H9 (cell line): ENCODE measurements at regions not wholly inside any gene's neighbourhood (a gene's known extent, or its start where the extent isn't known, plus 50 kb on each side); places are given as distances from the start of the nearest gene placed in this dataset.

Experiments
- DNase-seq: peaks from one replicate; pipeline ENCODE4 v3.0.0-alpha.2; 2017
- H2AFZ ChIP-seq: one replicate; pipeline ENCODE4 v1.6.1; 2013; ENCODE audit warnings: mild to moderate bottlenecking, low read length, control low read depth, moderate library complexity
- H2AK5ac ChIP-seq: 2 replicates; pipeline ENCODE4 v1.6.1; 2013; ENCODE audit warnings: low read length, control low read depth, mixed read lengths; ENCODE audit not compliant: insufficient read length
- H2BK120ac ChIP-seq: one replicate; pipeline ENCODE4 v1.6.1; 2013; ENCODE audit warnings: low read depth, mild to moderate bottlenecking, low read length, control low read depth, inconsistent platforms; ENCODE audit not compliant: poor library complexity, severe bottlenecking
- H2BK12ac ChIP-seq: 2 replicates; pipeline ENCODE4 v1.6.1; 2013; ENCODE audit warnings: low read length, control low read depth, mixed read lengths, low read depth; ENCODE audit not compliant: insufficient read length
- H2BK15ac ChIP-seq: 2 replicates; pipeline ENCODE4 v1.6.1; 2013; ENCODE audit warnings: low read depth, low read length, control low read depth
- H2BK20ac ChIP-seq: one replicate; pipeline ENCODE4 v1.6.1; 2013; ENCODE audit warnings: low read depth, mild to moderate bottlenecking, low read length, control low read depth, inconsistent platforms; ENCODE audit not compliant: poor library complexity, severe bottlenecking
- H2BK5ac ChIP-seq: 2 replicates; pipeline ENCODE4 v1.6.1; 2013; ENCODE audit warnings: low read length, control low read depth, mixed read lengths; ENCODE audit not compliant: insufficient read length
- H3K14ac ChIP-seq: 2 replicates; pipeline ENCODE4 v1.6.1; 2013; ENCODE audit warnings: low read length, control low read depth; ENCODE audit not compliant: insufficient read depth
- H3K18ac ChIP-seq: 2 replicates; pipeline ENCODE4 v1.6.1; 2013; ENCODE audit warnings: low read depth, mild to moderate bottlenecking, mixed read lengths, low read length, control low read depth; ENCODE audit not compliant: insufficient read length
- H3K23ac ChIP-seq: 2 replicates; pipeline ENCODE4 v1.6.1; 2013; ENCODE audit warnings: low read length, control low read depth, mixed read lengths, low read depth; ENCODE audit not compliant: insufficient read length
- H3K23me2 ChIP-seq: 2 replicates; pipeline ENCODE4 v1.6.1; 2013; ENCODE audit warnings: low read depth, mild to moderate bottlenecking, mixed read lengths, low read length, control low read depth; ENCODE audit not compliant: insufficient read length, poor library complexity, severe bottlenecking
- H3K27ac ChIP-seq: 2 replicates; pipeline ENCODE4 v1.5.1; 2013; ENCODE audit warnings: low read length, control low read depth, mixed read lengths, low read depth; ENCODE audit not compliant: insufficient read length
- H3K27me3 ChIP-seq: 2 replicates; pipeline ENCODE4 v1.6.1; 2013; ENCODE audit warnings: low read length, control low read depth, inconsistent platforms; ENCODE audit not compliant: insufficient read depth
- H3K4ac ChIP-seq: 2 replicates; pipeline ENCODE4 v1.6.1; 2013; ENCODE audit warnings: low read depth, mild to moderate bottlenecking, control low read depth, inconsistent platforms, low read length, moderate library complexity
- H3K4me1 ChIP-seq: 2 replicates; pipeline ENCODE4 v1.6.1; 2013; ENCODE audit warnings: low read length, control low read depth, inconsistent platforms; ENCODE audit not compliant: insufficient read depth
- H3K4me2 ChIP-seq: 2 replicates; pipeline ENCODE4 v1.6.1; 2013; ENCODE audit warnings: low read length, control low read depth, mixed read lengths; ENCODE audit not compliant: insufficient read length, insufficient read depth
- H3K56ac ChIP-seq: 2 replicates; pipeline ENCODE4 v1.6.1; 2013; ENCODE audit warnings: low read depth, mild to moderate bottlenecking, mixed read lengths, low read length, control low read depth; ENCODE audit not compliant: insufficient read length
- H3K79me1 ChIP-seq: 2 replicates; pipeline ENCODE4 v1.6.1; 2013; ENCODE audit warnings: low read depth, mild to moderate bottlenecking, moderate library complexity, low read length, control low read depth, inconsistent platforms; ENCODE audit not compliant: insufficient read depth, poor library complexity, severe bottlenecking
- H3K79me2 ChIP-seq: 2 replicates; pipeline ENCODE4 v1.6.1; 2013; ENCODE audit warnings: low read length, control low read depth, inconsistent platforms; ENCODE audit not compliant: insufficient read depth
- H3K9ac ChIP-seq: 2 replicates; pipeline ENCODE4 v1.6.1; 2013; ENCODE audit warnings: low read length, control low read depth, mixed read lengths; ENCODE audit not compliant: insufficient read length; ENCODE audit errors: extremely low read depth
- H3K9me3 ChIP-seq: one replicate; pipeline ENCODE4 v1.6.1; 2013; ENCODE audit warnings: low read depth, low read length, inconsistent platforms; ENCODE audit not compliant: control insufficient read depth
- H3T11ph ChIP-seq: one replicate; pipeline ENCODE4 v1.6.1; 2013; ENCODE audit warnings: mild to moderate bottlenecking, low read length, control low read depth, inconsistent platforms
- H4K20me1 ChIP-seq: one replicate; pipeline ENCODE4 v1.6.1; 2013; ENCODE audit not compliant: control insufficient read depth, insufficient read length, insufficient read depth
- H4K5ac ChIP-seq: 2 replicates; pipeline ENCODE4 v1.6.1; 2013; ENCODE audit warnings: low read depth, mild to moderate bottlenecking, mixed read lengths, low read length, control low read depth; ENCODE audit not compliant: insufficient read length
- H4K8ac ChIP-seq: replicated peaks from 2 replicates; pipeline ENCODE4 v1.6.1; 2013; ENCODE audit warnings: low read length, control low read depth, mixed read lengths, low read depth; ENCODE audit not compliant: insufficient read length
- H4K91ac ChIP-seq: 2 replicates; pipeline ENCODE4 v1.6.1; 2013; ENCODE audit warnings: low read depth, mild to moderate bottlenecking, moderate library complexity, mixed read lengths, low read length, control low read depth; ENCODE audit not compliant: insufficient read length
- H3K27ac Mint-ChIP-seq, 3 experiments: 2 replicates in 2 of 3; 3 replicates in 1 of 3; pipeline ENCODE4 v1.8.0; 2020 to 2021; ENCODE audit warnings: mixed read lengths in 3 of 3, mild to moderate bottlenecking in 1 of 3, moderate library complexity in 1 of 3
- H3K27me3 Mint-ChIP-seq: 2 replicates; pipeline ENCODE4 v1.8.0; 2021; ENCODE audit warnings: low read depth, mild to moderate bottlenecking, moderate library complexity, mixed read lengths
- H3K36me3 Mint-ChIP-seq, 3 experiments: 2 replicates in 2 of 3; 3 replicates in 1 of 3; pipeline ENCODE4 v1.8.0; 2020 to 2021; ENCODE audit warnings: low read depth in 3 of 3, mixed read lengths in 3 of 3; ENCODE audit not compliant: insufficient read depth in 1 of 3
- H3K4me1 Mint-ChIP-seq, 2 experiments: 2 replicates each; pipeline ENCODE4 v1.8.0; 2020; ENCODE audit warnings: mixed read lengths in 2 of 2
- H3K4me3 Mint-ChIP-seq, 2 experiments: 2 replicates in 1 of 2; 3 replicates in 1 of 2; pipeline ENCODE4 v1.8.0; 2020 to 2021; ENCODE audit warnings: mild to moderate bottlenecking in 2 of 2, mixed read lengths in 2 of 2, moderate library complexity in 1 of 2
- H3K9me3 Mint-ChIP-seq, 2 experiments: 2 replicates in 1 of 2; 3 replicates in 1 of 2; pipeline ENCODE4 v1.8.0; 2020; ENCODE audit warnings: mild to moderate bottlenecking in 2 of 2, mixed read lengths in 2 of 2, moderate library complexity in 1 of 2
- WGBS: extraction: QIAGEN DNeasy Blood & Tissue Kit; methylation state at CpG from one replicate; pipeline ENCODE4 v1.1.7; 2013; ENCODE audit warnings: missing lambda C conversion rate, low lambda C conversion rate, mixed read lengths; ENCODE audit not compliant: insufficient read length; ENCODE audit errors: extremely low coverage; 5-methylcytosine and 5-hydroxymethylcytosine counted together
- TF ChIP-seq, protein P1 (sequence below): fragments of 200-600 bp; sonication (generic); conservative IDR thresholded peaks from 3 replicates; pipeline ENCODE4 v1.8.0; 2021; ENCODE audit warnings: antibody characterized with exemption, mild to moderate bottlenecking

DNA sequence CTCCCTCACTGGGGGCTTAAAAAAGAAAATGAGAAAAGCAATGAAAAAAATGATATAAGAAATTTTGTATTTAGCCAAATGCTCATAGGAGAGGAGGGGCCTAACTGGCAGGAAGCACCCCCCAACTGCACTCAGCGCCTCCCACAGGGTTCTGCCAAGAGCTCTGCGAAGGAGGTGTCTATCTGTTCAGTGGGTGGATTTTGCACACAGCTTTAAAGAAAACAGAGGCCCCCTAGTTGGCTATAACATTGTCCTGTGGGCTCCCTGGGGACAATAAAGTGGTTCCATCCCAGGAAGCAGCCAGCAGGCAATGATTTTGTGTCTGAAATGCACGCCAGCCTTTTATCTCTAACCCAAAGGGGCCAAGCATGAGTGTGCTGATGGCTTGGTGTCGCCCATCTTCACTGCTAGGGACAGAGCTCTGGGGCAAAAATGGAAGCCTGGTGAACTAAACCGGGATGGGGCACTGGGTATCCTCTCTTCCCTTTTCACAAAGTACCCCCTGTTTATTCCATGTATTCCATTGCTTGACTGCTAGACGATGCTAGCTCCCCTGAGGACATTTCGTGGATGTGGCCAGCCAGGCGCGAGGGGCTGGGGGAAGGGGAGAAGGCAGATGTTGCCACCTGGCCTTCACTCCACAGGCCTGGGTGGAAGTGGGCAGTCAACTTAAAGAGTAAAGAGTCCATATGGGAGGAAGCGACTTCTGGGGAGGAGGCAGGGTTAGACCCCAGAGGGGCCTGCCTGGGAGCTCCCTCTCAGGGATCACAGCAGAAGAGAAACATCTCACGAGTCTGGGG lies 205.7 kb downstream of the CYP26B1 start:
- Mint-ChIP-seq H3K9me3 (peaks cover 0 to 2% of the 10 kb centered on the region in 2 experiments; a peak in 1 of 5 replicates), H3K36me3 (no peaks in the 10 kb centered on the region; a peak in 2 of 7 replicates), H3K27me3 (peaks cover 16% of the 10 kb centered on the region), H3K27ac (no peak overlapping the region), H3K4me3 (no peak overlapping the region), H3K4me1 (peaks cover 5 to 9% of the 10 kb centered on the region in 2 experiments)
- Histone ChIP-seq H3K27me3 (no peaks in the 10 kb centered on the region), H3K4ac (no peak overlapping the region), H3K14ac (no peak overlapping the region; the same call in 1 of the 2 replicates), H3K79me2 (no peaks in the 10 kb centered on the region), H4K20me1 (no peaks in the 10 kb centered on the region), H2BK12ac (no peak overlapping the region), H2BK5ac (no peak overlapping the region), H2AK5ac (no peak overlapping the region), H3K4me1 (no peaks in the 10 kb centered on the region), H3K56ac (no peak overlapping the region), H2BK20ac (no peak overlapping the region), H2AFZ (no peak overlapping the region), H4K91ac (no peak overlapping the region), H3K27ac (no peak overlapping the region), H3K4me2 (no peak overlapping the region), H4K8ac (no peak overlapping the region), H2BK120ac (no peak overlapping the region), H3K79me1 (no peaks in the 10 kb centered on the region), H2BK15ac (no peak overlapping the region), H3K18ac (no peak overlapping the region), H3T11ph (no peak overlapping the region), H3K9me3 (no peaks in the 10 kb centered on the region), H3K9ac (no peak overlapping the region), H4K5ac (no peak overlapping the region), H3K23ac (no peak overlapping the region), H3K23me2 (no peaks in the 10 kb centered on the region)
- WGBS = no CpG with 5 or more reads among the region's 11 CpGs
- peak; percentile 8 for DNase-seq
- TF ChIP-seq, protein P1, sequence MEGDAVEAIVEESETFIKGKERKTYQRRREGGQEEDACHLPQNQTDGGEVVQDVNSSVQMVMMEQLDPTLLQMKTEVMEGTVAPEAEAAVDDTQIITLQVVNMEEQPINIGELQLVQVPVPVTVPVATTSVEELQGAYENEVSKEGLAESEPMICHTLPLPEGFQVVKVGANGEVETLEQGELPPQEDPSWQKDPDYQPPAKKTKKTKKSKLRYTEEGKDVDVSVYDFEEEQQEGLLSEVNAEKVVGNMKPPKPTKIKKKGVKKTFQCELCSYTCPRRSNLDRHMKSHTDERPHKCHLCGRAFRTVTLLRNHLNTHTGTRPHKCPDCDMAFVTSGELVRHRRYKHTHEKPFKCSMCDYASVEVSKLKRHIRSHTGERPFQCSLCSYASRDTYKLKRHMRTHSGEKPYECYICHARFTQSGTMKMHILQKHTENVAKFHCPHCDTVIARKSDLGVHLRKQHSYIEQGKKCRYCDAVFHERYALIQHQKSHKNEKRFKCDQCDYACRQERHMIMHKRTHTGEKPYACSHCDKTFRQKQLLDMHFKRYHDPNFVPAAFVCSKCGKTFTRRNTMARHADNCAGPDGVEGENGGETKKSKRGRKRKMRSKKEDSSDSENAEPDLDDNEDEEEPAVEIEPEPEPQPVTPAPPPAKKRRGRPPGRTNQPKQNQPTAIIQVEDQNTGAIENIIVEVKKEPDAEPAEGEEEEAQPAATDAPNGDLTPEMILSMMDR = no peak
